ENCODE measurements at regions not wholly inside any gene's neighbourhood (a gene's known extent, or its start where the extent isn't known, plus 50 kb on each side); places are given as distances from the start of the nearest gene placed in this dataset.

DNA sequence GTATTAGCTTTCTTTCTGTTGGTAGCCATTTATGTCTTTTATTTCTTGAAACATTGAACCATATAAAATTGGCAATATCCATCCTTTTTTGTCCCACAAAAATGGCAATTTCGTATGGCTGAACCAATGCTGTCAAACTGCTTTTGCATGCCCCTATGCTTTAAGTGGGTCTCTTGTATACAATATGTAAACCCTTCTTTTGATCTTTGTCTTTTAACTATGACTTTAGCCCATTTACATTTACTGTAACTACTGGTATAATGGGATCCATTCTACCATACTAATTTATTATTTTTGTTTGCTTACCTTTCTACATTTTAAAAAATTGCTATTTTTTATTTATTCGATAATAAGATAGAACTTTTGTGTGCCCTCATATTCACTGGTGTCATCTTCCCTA lies 93.4 kb downstream of the TENT4A start:
- no peak for DNase-seq (ENCODE audit: low read depth)

DNA sequence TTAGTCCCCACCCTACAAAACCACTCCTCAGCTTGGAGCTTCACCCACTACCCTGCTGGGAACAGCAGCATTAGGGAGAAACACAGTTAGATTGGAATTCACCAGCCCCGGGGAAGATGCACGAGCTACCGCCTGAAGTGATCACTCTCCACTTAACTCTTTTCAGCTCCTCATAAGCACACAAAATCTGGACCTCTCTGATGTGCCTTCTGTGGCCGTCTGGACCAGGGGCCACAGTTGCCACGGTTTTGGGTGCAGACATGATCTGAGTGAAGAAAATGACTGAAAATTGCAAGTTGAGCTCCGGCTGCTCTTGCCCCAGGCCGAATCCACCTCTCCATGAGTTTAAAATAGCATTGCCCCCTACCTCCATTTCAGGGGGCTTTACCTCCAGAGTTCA lies 95.2 kb downstream of the TENT4A start:
- no peak for DNase-seq (ENCODE audit: low read depth)

DNA sequence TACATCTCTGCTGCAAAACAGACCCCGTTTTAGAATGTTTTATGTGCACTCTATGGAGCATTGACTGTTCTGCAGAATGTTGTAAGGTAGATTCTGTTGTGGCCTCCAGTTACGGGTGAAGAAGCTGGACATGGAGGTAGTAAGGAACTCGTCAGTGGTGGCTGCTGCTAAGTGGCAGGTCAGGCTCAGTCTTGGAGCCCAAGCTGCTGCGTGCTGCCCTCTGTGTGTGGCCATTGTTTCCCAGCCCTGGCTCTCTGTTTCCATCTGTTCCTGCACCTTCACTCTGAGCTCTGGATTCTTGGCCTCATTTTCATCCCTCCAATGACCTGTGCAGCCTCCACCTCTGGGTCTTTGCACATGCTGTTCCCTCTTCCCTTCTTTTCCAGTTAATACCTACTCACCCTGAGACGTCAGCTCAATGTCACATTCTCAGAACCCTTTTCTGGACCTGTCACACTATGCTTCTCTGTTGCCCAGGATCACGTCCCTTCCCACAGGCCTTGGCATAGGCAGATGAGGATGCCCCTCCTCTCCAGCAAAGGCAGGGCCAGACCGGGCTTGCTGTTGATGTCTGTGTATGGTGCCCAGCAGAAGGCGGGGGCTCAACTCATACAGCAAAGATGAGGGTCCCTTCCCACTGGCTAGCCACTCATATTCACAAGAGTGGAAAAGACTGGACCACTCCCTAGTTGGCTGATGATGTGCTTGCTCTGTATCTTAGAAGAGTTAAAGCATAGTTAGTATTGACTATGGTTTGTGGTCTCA lies 97.6 kb downstream of the TENT4A start:
- DNase-seq (ENCODE audit: low read depth): no peak

DNA sequence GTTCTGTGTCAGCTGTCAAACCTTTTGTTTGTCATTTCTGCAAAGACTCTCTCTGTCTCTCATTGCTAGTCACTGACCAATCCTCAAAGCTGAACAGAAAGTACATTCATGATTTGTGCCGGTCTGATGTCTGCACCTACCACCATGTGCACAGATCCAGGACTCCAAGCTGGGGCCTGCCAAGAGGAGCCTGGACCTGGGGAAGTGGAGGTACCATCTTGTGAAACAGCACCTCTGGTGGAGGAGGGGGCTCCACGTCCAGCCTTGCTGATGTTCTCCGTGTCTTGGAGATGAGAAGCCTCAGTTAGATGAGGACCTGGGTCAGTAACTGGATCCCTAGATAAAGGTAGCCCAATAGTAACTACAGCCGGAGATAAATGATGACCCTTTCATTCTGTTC lies 98.9 kb downstream of the TENT4A start:
- DNase-seq (ENCODE audit: low read depth): no peak

DNA sequence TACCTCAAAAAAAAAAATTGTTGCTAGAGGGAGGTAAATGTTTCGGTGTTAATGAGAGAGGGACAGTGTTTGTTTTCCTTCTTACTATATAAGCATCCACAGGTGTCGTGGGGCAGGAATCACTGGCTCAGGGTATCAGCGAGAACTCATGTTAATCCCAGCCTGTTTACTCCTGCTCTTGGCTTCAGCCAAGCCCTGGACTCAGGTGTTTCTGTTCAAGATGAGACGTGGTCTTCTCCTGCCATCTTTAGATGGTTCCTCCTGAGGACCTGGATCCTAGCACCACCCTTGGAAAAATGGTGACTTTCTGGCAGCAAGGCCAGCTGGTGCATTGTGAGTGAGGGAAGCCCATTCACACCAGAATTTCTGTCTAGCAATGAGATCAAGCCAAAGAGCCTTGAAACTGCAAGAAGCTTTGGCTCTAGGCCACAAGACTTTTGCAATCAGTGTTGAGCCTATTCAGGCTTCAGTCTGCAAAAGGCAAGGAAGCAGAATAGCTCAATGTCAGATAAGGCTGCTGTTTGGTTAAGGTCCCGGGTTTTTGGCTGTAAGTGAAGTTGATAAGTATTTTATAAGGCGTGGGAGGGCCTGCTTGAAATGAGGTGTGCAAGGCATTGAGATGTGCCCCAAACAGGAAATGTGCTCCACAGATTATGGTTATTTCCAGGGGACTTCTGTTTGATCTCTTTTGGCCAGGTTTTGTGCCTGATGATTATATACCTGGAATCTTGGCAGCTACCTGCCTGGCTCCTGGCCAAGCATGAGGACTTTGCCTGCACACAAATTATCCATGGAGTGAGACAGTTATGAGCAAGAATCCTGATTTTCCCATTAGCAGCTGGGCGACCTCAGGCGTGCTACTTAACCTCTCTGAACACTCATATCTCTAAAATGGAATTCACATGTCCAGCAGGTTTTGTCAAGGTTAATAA lies 99.8 kb downstream of the TENT4A start:
- DNase-seq (ENCODE audit: low read depth): no peak

DNA sequence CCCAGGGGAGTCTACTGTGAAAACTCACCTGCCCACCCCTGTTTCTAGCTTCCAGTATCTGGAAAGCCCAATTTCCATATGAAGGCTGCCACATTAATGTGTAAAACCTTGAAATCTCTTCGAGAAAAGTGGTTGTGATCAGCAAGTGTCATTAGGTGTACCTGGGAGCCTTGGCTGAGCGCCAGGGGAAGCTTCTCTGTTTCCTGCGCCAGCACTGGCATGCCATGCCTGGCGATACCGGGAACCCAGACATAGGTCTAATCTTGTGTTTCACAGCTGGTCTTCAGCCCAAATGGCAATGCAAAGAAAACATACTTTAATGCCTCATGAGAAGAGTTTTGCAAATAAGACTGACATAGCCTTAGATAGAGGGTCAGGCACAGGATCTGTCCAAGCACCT lies 101.6 kb downstream of the TENT4A start:
- DNase-seq (ENCODE audit: low read depth): no peak

DNA sequence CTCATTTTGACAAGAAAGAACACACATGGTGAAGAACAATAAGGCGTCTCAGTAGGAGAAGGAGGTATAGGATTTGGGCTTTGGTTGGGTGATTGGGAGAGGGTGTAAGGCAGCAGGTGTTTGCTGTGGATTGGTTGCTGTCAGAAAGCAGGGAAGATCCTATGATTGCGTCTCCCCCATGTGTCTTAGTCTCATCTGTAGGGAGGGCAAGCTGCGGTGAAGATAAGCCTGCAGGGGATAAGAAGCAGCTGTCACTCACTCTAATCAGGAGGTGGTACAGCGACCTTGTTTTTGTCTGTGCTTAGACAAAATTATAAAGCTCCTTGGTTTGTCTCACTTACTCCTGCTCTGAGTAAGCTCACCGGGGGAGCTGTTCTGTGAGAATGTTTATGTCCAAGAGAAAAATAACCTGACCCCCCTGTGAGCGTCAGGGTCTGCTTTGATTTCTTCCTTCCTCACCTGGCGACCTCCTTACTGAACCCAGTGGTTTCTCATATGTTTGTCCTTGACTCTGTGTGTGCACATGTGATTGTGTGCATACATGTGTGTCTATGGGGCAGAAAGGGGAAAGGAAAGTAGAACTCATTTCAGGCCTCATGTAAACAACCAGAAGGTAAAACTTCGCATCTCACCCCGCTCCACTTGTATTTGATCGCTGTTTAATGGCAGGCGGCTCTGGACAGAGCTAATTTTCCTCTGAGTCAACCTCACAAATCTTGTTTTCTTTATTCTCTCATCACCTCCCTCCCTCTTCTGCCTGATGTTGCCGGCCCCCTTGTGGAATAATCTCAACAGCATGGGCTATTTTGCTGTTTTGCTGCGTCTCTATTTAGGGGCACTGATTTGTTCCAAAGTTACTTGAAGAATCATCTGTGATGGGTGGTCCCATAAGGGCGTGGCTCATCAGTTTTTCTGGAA lies 105.6 kb downstream of the TENT4A start:
- no peak for DNase-seq (ENCODE audit: low read depth)

DNA sequence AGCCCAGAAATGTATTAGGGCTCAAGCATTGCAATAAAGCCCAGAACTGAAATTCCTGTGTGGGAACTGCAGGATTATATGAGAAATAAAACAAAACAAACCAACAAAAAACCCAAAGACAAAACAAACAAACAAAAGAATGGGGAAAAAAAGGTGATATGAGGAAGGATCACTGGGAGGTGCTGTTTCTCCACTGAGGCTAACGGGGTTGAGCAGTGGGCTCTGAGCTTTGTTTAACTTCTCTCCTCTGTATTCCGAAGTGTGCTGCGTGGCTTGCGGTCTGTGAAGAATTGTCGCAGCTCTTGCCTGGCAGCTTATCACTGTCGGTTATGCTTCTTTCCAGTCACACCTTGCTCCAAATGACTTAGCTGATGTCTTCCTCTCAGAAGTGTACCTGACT lies 106.3 kb downstream of the TENT4A start:
- DNase-seq (ENCODE audit: low read depth): no peak

DNA sequence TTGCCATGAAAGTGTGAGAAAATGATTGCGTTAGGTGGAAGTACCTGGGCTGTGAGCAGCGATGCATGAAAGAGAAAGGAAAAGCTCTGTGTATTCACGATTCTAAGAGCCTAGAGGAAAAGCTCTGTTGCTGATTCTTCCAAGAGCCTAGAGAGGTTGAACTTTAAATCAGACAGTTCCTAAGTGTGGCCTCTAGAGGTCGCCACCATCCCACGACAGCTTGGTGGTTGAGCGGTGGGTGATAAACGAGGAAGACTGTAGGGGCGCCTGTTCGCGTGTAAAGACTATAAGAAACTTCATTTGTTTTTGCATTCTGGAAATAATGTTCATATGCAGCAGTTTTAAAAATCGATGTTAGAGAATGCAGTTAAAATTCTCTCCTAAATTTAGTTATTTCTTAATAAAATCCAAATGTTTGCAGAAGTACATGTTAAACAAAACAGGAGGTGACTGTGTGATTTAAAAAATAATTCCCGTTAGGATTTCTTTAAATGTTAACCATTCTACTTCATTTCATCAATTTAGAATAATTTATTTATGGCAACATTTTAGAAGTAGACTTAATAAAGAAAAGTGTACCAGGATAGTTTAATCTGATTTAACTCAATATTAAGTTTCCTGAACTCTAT lies 107.7 kb downstream of the TENT4A start:
- no peak for DNase-seq (ENCODE audit: low read depth)

DNA sequence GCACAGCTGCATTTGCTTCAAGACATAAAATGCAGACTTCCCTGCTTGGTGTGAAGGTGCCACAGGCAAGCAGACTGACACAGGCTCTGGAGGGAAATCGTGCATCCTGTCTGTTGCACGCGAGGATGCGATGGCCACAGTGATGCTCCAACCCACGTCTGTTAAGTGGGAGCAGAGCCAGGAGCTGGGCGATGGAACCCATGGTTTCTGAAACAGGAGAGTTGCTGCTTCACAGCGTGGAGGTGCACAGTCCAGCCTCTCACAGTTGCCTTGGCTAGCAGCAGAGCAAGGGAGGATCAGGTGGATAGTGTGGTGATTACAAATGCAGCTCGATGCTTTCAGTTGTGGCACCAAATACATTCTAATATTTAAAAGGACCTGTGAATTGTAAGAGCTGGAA lies 108.8 kb downstream of the TENT4A start:
- no peak for DNase-seq (ENCODE audit: low read depth)

DNA sequence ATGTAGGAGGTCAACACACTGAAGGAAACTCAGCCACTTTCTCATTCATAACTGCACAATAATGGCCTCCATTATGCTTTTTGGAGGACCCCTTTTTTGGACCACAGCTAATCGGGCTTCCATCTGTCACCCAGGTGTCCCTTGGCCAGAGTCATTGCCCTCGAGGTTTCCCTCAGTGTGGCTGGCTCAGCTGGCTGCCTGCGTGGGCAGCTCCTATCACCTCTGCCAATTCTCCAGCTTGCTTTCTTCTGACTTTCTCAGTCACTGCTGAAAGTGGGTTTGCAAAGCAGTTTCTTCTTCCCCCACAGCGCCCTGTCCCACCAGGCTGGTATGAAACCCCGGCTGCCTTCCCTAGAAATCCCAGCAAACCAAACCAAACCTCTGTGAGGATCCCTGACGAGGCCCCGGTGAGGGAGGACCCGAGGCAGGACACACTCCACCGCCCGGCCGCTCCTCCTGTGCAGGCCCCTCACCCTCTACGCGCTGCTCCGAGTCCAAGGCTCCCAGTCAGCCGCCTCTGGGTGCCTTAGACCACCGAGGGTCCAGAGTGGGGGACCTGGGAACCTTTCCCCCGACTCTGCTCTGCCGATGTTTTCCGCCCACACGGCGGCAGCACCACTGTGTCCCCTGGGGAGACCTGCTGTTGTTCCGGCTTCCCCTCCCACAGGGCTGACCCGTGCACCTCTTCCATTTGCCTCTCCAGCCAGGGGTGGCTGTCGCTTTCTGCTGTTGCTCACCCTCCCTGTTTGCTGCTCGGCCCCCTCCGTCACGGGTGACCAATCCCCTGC lies 109.5 kb downstream of the TENT4A start:
- no peak for DNase-seq (ENCODE audit: low read depth)

DNA sequence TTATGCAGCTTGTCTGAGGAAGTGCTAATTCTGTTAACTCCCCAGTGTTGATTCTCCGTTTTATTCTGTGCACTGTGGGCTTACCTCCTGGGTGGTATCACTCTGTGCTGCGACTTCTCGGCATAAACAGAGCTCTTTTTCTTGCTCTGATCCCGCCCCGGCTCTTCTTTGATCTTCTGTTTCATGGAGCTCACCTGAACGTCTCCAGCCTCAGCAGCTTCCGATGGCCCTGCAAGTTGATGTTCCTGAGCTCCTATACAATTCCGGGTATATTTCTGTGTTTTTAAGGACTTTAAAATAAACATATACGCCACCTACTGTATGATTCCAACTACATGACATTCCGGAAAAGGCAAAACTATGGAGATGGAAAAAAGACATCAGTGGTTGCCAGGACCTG lies 110.8 kb downstream of the TENT4A start:
- DNase-seq (ENCODE audit: low read depth): no peak

DNA sequence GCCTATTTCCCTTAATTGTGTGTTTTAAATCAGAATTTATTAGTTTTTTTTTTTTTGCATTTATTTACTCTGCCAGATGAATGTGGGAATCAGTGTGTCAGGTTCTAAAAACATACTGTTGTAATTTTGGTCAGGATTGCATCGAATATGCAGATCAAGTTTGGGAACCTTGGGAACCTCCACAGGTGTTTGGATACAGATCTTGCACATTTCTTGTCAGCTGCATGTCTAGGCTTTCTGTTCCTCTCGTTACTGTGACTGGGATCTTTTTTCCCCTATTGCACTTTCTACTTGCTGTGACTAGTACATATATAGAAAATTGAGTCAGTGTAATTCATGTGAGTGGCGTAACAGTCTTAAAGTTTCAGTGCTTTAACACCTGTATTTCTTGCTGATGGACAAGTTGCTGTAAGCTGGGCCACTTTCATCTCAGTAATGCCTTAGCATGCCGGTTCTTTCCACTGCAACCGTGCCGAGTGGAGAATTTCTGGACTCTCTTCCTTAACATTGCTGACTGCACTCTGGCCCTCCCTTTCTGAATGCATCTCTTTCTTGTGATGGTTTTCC lies 112.5 kb downstream of the TENT4A start:
- no peak for DNase-seq (ENCODE audit: low read depth)

DNA sequence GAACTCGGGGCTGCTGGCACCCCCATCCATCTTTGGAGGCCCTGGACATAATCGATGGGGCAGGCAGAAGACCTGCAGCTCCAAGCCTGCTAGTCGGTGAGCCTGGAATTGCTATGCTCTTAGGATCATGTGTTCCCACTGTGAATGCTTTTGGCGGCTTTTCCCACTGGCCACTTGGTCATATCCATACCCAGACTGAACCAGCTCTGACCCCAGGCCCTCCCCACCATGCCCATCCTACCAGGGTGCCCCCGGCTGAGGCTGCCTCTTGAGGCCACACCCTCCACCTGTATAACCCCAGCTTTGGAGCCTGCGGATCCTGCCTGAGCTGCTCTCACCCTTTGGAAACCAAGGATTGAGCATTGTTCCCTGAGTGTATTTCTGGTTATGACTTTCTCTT lies 113.5 kb downstream of the TENT4A start:
- no peak for DNase-seq (ENCODE audit: low read depth)

DNA sequence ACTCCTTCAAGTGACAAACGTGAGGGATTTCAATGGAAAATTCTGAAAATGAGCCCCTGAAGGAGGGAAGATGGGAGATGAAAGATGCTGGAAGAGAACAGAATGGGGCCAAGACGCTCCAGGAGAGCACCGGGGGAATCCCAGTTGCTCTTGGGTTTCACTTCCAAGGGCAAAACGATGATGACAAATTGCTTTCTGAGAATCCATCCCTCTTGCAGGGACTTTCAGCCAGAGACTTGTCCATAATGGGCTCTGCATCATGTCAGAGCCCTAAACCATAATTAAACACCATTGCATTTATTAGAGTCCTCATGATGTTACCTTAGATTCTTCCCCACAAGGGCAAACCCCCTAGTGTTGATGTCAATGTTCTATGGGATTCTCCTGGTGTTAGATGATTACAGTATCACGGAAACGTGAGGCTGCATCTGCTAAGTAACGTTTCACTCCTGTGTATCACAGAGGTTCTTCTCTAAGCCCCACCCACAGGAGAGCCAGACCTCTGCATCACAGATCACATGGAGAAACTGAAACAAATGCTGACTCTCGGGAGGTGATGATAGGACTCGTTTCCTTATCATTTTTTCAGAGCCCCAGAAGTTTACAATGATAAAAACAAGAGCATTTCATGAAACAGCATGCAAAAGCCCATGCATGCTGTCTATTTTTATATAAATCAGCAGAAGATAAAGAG lies 114.4 kb downstream of the TENT4A start:
- peak; percentile 7 for DNase-seq (ENCODE audit: low read depth)

DNA sequence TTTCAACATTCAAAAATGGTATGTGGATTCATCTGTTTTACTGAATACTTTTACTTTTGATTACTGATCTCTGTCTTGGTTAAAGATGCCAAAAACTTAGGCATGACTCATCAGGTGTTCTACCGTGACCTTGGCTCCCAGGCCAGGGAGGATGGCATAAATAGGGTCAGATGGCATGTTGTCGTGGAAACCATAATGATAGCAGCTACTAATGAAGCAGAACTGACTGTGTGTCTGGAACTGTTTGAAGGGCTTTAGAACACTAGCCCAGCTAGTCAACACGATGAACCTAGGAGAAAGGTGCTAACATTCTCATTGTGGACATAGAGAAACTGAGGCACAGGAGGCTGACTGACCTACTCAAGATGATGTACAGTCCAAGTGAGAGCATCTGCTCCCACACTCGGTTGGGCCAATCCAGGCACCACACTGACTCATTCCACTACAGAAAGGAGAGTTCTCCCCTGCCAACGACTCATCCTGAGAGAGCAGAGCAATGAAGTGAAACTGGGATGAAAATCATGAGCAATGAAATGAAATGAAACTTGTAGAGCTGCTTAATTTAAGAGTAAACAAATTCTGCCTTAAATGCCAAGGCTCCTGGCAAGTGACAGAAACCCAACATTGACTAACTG lies 116.0 kb downstream of the TENT4A start:
- DNase-seq (ENCODE audit: low read depth): peak; percentile 12

DNA sequence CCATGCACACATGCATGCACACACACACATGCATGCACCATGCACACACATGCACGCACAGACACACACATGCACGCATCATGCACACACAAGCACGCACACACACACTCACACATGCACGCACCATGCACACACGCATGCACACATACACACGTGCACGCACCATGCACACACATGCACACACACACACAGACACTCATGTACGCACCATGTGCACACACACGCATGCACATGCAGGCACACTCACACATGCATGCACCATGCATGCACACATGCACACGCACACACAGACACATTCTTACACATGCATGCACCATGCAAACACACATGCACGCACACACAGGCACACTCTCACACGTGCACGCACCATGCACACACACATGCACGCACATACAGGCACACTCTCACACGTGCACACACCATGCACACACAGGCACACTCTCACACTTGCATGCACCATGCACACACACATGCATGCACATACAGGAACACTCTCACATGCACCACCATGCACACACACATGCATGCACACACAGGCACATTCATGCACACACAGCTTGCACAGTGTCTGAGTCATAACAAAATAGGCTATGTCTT lies 117.5 kb downstream of the TENT4A start:
- no peak for DNase-seq (ENCODE audit: low read depth)

DNA sequence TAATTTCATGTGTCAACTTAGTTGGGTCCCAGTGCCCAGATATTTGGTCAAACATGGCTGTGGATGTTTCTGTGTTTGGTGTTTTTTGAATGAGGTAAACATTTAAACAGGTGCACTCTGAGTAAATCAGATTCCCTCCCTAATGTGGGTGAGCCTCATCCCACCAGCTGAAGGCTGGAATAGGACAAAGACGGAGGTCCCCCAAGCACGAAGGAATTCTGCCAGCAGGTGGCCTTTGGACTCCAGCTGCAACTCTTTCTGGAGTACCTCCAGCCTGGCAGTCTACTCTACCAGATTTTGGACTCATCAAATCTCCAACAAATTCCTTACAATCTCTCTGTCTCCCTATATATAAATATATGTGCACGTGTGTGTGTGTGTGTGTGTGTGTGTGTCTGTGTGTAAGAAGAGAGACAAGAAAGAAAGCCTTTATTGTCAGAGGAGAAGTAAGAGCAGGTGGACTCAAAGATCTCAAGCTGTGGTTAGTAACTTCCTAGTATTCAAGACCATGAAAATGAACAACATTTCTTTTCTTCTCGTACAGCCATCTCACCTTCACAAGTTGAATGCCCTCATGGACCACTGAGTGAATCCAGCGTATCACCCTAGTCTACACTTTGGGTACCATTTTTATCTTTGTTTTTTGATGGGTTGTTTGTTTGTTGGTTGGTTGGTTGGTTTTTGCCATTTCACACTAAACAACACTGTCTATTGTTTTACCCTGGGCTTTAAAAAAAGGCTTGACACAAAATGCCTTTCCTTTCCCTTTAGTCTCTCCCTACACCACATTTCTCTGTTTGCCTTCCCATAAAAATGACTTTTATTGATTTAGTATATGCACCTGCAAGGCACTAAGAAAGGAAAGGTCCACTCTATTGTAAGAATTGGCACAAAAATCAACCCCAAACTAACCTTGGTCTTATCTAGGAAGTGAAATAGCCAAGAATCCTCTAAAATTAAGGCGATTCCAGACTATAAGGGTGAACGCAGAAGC lies 118.7 kb downstream of the TENT4A start:
- DNase-seq (ENCODE audit: low read depth): no peak

Data from T-helper 22 cell (primary cell).